ENCODE measurements at regions not wholly inside any gene's neighbourhood (a gene's known extent, or its start where the extent isn't known, plus 50 kb on each side); places are given as distances from the start of the nearest gene placed in this dataset.

GRCh38 chr20:22428051-22428450 is 156.3 kb downstream of the FOXA2 start:
- no peak for TF ChIP-seq POLR2A (IDR thresholded peaks at IDR 0.05)
- TF ChIP-seq CTCF (IDR thresholded peaks at IDR 0.05): no peak
- no peak for TF ChIP-seq EP300 (IDR thresholded peaks at IDR 0.05)
- no peak for TF ChIP-seq POLR2AphosphoS5 (IDR thresholded peaks at IDR 0.05)

All from upper lobe of left lung (tissue), 4 donors.